ENCODE measurements at regions not wholly inside any gene's neighbourhood (a gene's known extent, or its start where the extent isn't known, plus 50 kb on each side); places are given as distances from the start of the nearest gene placed in this dataset.
"Not testable (repeated sequence)": the region's sequence is repeated elsewhere in the genome, so short reads cannot be mapped to it uniquely, and the experiment has no call there.

- TF ChIP-seq, protein P1, sequence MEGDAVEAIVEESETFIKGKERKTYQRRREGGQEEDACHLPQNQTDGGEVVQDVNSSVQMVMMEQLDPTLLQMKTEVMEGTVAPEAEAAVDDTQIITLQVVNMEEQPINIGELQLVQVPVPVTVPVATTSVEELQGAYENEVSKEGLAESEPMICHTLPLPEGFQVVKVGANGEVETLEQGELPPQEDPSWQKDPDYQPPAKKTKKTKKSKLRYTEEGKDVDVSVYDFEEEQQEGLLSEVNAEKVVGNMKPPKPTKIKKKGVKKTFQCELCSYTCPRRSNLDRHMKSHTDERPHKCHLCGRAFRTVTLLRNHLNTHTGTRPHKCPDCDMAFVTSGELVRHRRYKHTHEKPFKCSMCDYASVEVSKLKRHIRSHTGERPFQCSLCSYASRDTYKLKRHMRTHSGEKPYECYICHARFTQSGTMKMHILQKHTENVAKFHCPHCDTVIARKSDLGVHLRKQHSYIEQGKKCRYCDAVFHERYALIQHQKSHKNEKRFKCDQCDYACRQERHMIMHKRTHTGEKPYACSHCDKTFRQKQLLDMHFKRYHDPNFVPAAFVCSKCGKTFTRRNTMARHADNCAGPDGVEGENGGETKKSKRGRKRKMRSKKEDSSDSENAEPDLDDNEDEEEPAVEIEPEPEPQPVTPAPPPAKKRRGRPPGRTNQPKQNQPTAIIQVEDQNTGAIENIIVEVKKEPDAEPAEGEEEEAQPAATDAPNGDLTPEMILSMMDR (IDR thresholded peaks at IDR 0.05), result not testable (repeated sequence)
- TF ChIP-seq POLR2A (IDR thresholded peaks at IDR 0.05), result not testable (repeated sequence)
Measured at GRCh38 chr16:29298997-29299396, 107.5 kb downstream of the NPIPB11 start.
